GM12878 (cell line): ENCODE measurements at regions not wholly inside any gene's neighbourhood (a gene's known extent, or its start where the extent isn't known, plus 50 kb on each side); places are given as distances from the start of the nearest gene placed in this dataset.

Experiments used
- CEBPZ ChIP-seq: fragments of 150-350 bp; IDR thresholded peaks from 2 replicates; pipeline ENCODE4 v1.6.1; 2016; ENCODE audit warnings: low read depth, low read length
- CHD4 ChIP-seq: fragments of 200-600 bp; sonication (generic); IDR thresholded peaks from 2 replicates; pipeline ENCODE4 v1.6.1; 2016; ENCODE audit warnings: mild to moderate bottlenecking
- CREB1 ChIP-seq: IDR thresholded peaks from 2 replicates; pipeline ENCODE4 v1.6.1; 2012; ENCODE audit warnings: low read depth, mild to moderate bottlenecking, inconsistent platforms
- EZH2 ChIP-seq: IDR thresholded peaks from 2 replicates; pipeline ENCODE4 v1.6.1; 2012; ENCODE audit warnings: low read depth, mild to moderate bottlenecking, control low read depth, inconsistent platforms, low read length, borderline replicate concordance; ENCODE audit not compliant: control insufficient read depth
- HCFC1 ChIP-seq: fragments of 150-350 bp; IDR thresholded peaks from 2 replicates; pipeline ENCODE4 v1.6.1; 2014; ENCODE audit warnings: low read length
- HDAC2 ChIP-seq: fragments of 200-600 bp; sonication (generic); IDR thresholded peaks from 2 replicates; pipeline ENCODE4 v1.6.1; 2017
- LARP7 ChIP-seq: fragments of 450-650 bp; IDR thresholded peaks from 2 replicates; pipeline ENCODE4 v1.6.1; 2017; ENCODE audit warnings: mild to moderate bottlenecking
- NR2C2 ChIP-seq: IDR thresholded peaks from 2 replicates; pipeline ENCODE4 v1.6.1; 2011; ENCODE audit warnings: borderline replicate concordance, low read depth; ENCODE audit not compliant: control insufficient read depth, insufficient read length
- PAX5 ChIP-seq: IDR thresholded peaks from 2 replicates; pipeline ENCODE4 v1.6.1; 2011; ENCODE audit warnings: low read depth, low read length, borderline replicate concordance
- RAD21 ChIP-seq: IDR thresholded peaks from 2 replicates; pipeline ENCODE4 v1.6.1; 2011; ENCODE audit warnings: mild to moderate bottlenecking, low read depth, low read length, moderate library complexity; ENCODE audit not compliant: insufficient read depth
- SP1 ChIP-seq: IDR thresholded peaks from one replicate; pipeline ENCODE4 v1.6.1; 2011; ENCODE audit warnings: low read depth, low read length
- TCF7 ChIP-seq: IDR thresholded peaks from 2 replicates; pipeline ENCODE4 v1.6.1; 2014; ENCODE audit warnings: antibody characterized with exemption, borderline replicate concordance
- USF2 ChIP-seq: IDR thresholded peaks from 2 replicates; pipeline ENCODE4 v1.6.1; 2011; ENCODE audit warnings: low read depth, low read length, improper control_type of control experiment, borderline replicate concordance
- TF ChIP-seq, protein P1 (sequence below), 3 experiments: IDR thresholded peaks in 2 of 3; conservative IDR thresholded peaks in 1 of 3; 2 replicates each; pipeline ENCODE4 v1.5.1; 2011; ENCODE audit warnings: low read depth in 3 of 3, low read length in 3 of 3, mild to moderate bottlenecking in 3 of 3, control low read depth in 2 of 3, moderate library complexity in 2 of 3, inconsistent platforms in 1 of 3, mixed read lengths in 1 of 3; ENCODE audit not compliant: control insufficient read depth in 2 of 3, insufficient read depth in 1 of 3; ENCODE audit errors: extremely low read depth in 1 of 3

GRCh38 chr18:67590571-67591141 lies 74.1 kb upstream of the DSEL start:
- TF ChIP-seq USF2 (no peak), CHD4 (no peak), CREB1 (no peak), HDAC2 (no peak), SP1 (no peak), NR2C2 (no peak), TCF7 (no peak), PAX5 (no peak), EZH2 (no peak), CEBPZ (no peak), LARP7 (no peak), HCFC1 (no peak), RAD21 (no peak)
- TF ChIP-seq, protein P1, sequence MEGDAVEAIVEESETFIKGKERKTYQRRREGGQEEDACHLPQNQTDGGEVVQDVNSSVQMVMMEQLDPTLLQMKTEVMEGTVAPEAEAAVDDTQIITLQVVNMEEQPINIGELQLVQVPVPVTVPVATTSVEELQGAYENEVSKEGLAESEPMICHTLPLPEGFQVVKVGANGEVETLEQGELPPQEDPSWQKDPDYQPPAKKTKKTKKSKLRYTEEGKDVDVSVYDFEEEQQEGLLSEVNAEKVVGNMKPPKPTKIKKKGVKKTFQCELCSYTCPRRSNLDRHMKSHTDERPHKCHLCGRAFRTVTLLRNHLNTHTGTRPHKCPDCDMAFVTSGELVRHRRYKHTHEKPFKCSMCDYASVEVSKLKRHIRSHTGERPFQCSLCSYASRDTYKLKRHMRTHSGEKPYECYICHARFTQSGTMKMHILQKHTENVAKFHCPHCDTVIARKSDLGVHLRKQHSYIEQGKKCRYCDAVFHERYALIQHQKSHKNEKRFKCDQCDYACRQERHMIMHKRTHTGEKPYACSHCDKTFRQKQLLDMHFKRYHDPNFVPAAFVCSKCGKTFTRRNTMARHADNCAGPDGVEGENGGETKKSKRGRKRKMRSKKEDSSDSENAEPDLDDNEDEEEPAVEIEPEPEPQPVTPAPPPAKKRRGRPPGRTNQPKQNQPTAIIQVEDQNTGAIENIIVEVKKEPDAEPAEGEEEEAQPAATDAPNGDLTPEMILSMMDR (IDR thresholded peaks at IDR 0.05 in 2 of 3, conservative IDR thresholded peaks at IDR 0.05 in 1 of 3; ENCODE audit: control insufficient read depth in 2 of 3, extremely low read depth in 1 of 3, insufficient read depth in 1 of 3, low read depth in 3 of 3, low read length in 3 of 3), result no peak
